Glomerular endothelial cell (primary cell): ENCODE measurements at regions not wholly inside any gene's neighbourhood (a gene's known extent, or its start where the extent isn't known, plus 50 kb on each side); places are given as distances from the start of the nearest gene placed in this dataset.

Source experiments
- DNase-seq: peaks from one replicate; pipeline ENCODE4 v3.0.0-alpha.2; 2011; ENCODE audit warnings: low read depth, low spot score; ENCODE audit errors: extremely low read depth

- no peak for DNase-seq
Measured at GRCh38 chr7:12881712-12882111, 194.3 kb downstream of the ARL4A start.

- DNase-seq = no peak
Measured at GRCh38 chr7:12882710-12883109, 195.3 kb downstream of the ARL4A start.

- no peak for DNase-seq
Measured at GRCh38 chr7:12884033-12884432, 196.6 kb downstream of the ARL4A start.

- DNase-seq = no peak
Measured at GRCh38 chr7:12884856-12885440, 197.5 kb downstream of the ARL4A start.

GRCh38 chr7:12888717-12889116, 201.3 kb downstream of the ARL4A start:
- no peak for DNase-seq

GRCh38 chr7:12889391-12889790, 202.0 kb downstream of the ARL4A start:
- no peak for DNase-seq

- DNase-seq = no peak
Measured at GRCh38 chr7:12890586-12890985, 203.2 kb downstream of the ARL4A start.

GRCh38 chr7:12893292-12893691, 205.9 kb downstream of the ARL4A start:
- no peak for DNase-seq

- no peak for DNase-seq
Measured at GRCh38 chr7:12895296-12895695, 207.9 kb downstream of the ARL4A start.

GRCh38 chr7:12896316-12896715, 208.9 kb downstream of the ARL4A start:
- DNase-seq = no peak

- DNase-seq = no peak
Measured at GRCh38 chr7:12898004-12898403, 210.6 kb downstream of the ARL4A start.

GRCh38 chr7:12898620-12899019, 211.2 kb downstream of the ARL4A start:
- no peak for DNase-seq

- no peak for DNase-seq
Measured at GRCh38 chr7:12905671-12906070, 218.2 kb downstream of the ARL4A start.

GRCh38 chr7:12907774-12908173, 220.3 kb downstream of the ARL4A start:
- DNase-seq = no peak

- DNase-seq = no peak
Measured at GRCh38 chr7:12909483-12909882, 222.1 kb downstream of the ARL4A start.

GRCh38 chr7:12911053-12911452, 223.6 kb downstream of the ARL4A start:
- no peak for DNase-seq

GRCh38 chr7:12913002-12913401, 225.6 kb downstream of the ARL4A start:
- no peak for DNase-seq

- no peak for DNase-seq
Measured at GRCh38 chr7:12917801-12918200, 230.4 kb downstream of the ARL4A start.

- no peak for DNase-seq
Measured at GRCh38 chr7:12921751-12922345, 234.4 kb downstream of the ARL4A start.

- no peak for DNase-seq
Measured at GRCh38 chr7:12923971-12924370, 236.5 kb downstream of the ARL4A start.

GRCh38 chr7:12926206-12926605, 238.8 kb downstream of the ARL4A start:
- no peak for DNase-seq

GRCh38 chr7:12927635-12928434, 240.4 kb downstream of the ARL4A start:
- no peak for DNase-seq
